DLD1 (cell line): ENCODE measurements at regions not wholly inside any gene's neighbourhood (a gene's known extent, or its start where the extent isn't known, plus 50 kb on each side); places are given as distances from the start of the nearest gene placed in this dataset.

Experiments
- in situ Hi-C: cut with HindIII; loops from 2 replicates; pipeline ENCODE4 v1.10.0; 2017; ENCODE audit warnings: low sequenced_read_pairs

DNA sequence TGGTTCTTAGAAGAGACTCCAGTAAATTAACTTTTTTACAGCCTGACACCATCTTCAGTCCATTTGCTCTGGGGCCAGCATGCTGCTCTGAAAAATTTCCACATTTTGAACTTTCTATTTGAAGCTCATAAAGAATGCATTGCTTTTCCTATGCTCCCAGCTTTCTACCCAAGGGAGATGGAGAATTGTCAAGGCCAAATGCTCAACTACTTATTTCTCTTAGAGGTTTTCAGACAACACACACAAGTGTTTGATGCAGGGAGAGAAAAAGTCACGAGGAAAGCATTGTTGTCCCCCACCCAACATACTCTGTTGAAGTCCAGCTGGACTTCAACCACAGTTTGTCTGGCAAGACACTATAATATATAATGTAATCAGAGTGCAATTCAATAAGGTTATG lies 100.3 kb upstream of the CADPS start:
- in situ Hi-C loops: no loop called here

DNA sequence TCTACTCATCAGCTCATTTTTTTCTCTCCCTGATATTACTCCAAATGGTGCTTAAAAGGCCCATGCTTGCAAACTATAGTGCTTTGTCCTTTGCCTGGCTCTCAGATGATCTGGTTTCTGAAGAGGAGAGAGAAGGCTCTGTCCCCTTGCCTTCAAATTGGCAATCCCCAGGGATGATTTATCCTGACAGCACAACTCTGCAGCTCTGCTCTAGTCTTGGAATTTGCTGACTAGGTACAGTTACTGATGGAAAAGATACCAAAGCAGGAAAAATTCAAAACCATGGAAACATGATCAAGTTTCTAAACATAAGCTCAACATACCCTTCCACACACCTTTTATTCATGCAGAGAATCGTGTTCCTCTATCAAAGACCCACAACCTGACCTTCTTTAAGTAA lies 106.7 kb upstream of the CADPS start:
- in situ Hi-C loops: no loop called here

DNA sequence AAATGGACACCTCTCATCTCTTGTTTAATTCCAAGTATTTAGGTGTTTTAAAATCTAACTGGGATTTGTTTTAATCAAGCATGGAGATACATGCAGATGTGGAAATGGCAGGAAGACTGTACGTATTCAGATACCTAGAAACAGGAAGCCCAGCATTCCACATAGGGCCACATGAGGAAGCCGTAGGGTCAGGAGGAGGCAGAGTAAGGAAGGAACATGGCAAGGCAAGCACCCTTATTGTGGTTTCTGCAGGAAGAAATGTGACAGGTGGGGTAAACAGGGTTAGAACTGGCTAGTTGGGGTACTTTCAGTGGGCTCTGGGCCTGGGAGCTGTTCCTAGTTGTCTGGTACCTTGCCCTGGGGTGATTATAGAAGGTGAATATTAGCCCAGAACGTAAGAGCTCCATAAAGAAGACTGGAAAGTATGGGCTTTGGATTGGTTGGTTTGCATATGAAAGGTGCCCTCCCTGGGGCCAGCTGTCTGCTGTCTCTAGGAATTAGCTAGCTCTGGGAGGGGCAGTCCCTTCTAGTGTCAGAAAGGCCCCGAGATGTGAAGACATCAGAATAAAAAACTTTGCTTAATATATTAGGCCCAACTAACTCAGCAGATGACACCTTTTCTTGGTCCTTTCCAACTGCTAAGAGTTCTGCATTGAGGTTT lies 107.7 kb upstream of the CADPS start:
- in situ Hi-C loops: no loop called here

DNA sequence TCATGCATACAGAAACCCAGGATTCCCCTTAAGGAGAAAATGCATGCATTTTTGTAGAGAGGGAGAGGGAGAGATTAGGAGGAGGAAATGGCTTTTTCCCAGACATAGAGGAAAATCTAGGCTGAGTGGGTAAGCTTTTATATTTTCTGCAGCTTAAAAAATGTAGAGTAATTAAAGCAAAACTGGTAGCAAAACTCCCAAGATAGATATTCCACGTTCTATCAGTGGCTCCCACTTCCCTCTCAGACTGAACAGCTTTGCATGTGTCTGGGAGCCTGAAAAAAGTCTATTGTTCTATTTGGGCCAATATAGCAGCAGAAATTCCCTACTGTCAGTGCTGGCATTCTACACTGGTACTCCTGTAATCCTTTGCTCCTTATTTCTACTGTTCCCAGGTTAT lies 110.8 kb upstream of the CADPS start:
- in situ Hi-C loops: no loop called here

DNA sequence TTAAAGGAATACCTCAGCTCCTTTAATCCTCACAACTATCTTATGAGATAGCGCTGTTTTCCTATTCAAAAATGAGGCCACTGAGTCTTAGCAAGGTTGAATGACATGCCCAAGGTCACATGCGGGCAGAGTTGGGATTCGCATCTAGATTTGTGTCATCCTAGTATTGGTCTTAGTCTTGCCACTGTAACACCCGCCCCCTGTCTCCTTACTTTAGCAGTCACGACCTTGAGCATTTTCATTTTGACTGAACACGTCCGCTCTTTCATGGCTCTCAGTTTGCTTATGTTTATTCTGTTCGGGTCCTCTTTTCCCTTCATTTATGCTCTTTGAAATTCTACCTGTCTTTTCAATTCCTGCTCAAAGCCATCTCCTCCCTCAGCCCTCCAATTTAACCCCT lies 112.5 kb upstream of the CADPS start:
- in situ Hi-C loops: no loop called here

DNA sequence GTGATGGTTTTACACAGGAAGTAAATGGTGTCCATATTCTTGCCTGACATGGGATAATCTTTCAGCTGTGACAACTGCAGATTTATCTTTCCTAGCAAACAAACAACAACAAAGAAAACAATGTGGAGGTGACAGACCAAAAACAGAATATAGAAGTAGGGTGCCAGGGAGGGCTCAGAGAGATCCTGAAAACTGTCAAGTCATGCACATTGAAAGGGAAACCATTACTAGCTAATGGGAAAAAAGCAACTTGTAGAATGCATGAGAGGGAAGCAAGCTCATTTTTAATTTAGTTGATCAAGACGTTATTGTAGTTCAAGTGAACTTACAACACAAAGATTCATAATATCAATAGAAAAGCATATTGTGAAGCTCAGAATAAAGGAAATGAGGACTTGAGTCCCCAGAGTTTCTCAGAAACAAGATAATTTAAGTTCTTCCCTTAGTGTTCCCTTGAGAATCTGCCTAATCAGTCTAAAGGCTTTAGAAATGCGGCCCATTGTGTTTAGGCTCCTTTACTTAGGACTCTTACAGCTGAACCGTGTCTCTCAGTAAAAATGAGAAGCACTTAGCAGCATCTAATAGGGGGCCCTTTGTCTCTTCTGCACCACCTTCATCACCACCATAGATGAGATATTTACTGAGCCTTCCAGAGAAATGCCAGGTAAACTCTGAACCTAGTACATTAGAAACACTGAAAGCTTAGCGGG lies 115.6 kb upstream of the CADPS start:
- in situ Hi-C loops: no loop called here

DNA sequence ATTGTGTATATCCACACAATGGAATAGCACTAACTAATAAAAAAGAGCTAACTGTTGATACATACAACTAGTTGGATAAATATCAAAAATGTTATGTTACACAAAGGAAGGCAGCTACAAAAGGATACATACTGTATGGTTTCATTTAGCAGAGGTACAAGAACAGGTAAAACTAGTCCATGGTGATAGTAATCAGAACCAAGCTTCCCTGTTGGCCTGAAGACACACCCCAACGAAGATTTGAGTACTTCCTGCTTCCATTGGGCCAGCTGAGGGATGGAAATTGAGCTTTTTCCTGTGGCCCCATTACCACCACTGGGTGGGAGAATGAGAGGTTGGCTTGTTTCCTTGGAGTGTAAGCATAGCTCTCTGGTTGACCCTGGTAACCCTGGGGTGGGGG lies 117.3 kb upstream of the CADPS start:
- in situ Hi-C loops: no loop called here

DNA sequence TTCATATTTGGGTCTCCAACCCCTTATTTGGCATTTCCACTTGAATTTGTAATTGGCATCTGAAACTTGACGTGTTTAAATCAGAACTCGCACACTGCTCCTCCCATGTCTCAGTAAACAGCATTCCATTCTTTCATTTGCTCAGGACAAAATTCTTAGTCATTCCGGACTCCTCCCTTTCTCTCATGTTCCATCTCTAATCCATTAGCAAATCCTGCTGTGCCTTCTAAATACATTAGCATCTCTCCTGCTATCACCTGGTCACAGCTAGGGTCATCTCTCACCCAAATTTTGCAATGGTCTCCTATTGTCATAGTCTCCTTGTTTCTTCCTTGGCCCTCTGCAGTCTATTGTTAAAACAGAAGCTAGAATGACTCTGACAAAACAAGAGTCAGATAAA lies 119.9 kb upstream of the CADPS start:
- in situ Hi-C loops: no loop called here

DNA sequence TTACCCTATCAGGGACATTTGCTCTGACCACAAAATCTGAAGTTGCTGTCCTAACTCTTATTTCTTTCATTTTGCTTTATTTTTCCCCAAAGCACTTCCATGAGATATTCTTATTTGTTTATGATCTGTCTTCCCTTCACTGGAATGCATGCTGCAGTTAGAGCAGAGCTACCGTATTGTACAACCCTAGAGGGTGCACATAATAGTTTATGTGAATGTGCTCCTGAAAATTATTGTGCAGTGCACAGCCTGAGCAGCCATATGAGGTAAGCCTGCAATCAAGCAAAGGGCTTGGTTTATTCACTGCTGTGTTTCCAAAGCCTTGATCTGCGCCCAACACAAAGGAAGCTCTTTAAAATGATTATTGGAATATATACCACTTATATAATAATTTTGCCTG lies 120.3 kb upstream of the CADPS start:
- in situ Hi-C loops: no loop called here

DNA sequence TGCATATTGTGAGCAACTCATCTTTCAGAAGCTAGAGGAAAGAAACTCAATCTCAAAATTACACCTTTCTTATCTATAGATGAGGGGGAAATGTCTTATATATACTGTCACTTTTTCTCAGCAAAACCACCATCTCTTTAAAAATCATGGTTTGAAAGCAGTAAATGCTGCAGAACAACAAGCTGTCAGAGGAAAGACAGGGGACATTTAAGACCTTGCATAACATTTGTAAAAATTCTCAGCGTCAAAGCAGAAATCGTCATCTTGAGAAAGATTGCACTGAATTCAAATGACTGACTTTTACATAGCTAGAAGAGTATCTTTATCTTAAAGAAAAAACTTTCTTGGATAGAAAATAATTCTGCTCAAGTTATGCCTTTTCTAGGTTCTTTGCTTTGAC lies 122.2 kb upstream of the CADPS start:
- in situ Hi-C loops: no loop called here

DNA sequence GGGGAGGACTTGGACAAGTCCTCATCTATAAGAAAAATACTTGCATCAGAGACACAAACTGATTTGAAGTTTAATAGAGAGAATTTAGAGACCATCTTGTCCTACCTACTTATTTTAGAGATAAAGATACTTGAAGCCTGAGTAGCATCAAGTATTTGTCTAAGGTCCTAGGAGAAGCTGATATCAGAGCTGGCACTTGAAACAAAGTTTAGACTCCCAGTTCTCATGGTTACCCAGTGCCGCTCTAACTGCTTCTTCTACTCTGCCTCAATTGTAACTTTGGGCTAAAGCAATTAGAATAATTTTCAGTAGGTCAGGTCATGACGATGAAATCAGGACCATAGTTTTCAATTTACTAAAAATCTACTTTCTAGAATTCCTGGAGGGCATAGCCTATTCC lies 123.9 kb upstream of the CADPS start:
- in situ Hi-C loops: no loop called here

DNA sequence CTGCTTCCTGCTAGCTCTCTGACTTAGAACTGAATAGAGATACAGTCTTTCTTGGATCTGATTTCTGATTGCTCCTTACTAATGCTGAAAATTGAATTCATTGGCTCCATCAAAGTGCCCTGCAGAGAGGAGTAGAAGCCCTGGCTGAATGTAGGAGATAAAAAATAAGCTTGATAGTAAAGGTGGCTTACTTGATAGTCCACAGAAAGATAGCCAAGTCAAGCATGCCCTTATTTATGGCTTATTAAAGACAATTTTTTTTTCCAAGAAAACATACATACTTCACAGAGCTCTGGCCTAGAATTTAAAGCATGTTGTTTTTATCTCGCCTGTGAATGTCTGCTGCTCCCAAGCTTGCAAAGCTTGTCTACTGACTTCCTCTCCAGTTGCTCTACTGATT lies 124.6 kb upstream of the CADPS start:
- in situ Hi-C loops: no loop called here

DNA sequence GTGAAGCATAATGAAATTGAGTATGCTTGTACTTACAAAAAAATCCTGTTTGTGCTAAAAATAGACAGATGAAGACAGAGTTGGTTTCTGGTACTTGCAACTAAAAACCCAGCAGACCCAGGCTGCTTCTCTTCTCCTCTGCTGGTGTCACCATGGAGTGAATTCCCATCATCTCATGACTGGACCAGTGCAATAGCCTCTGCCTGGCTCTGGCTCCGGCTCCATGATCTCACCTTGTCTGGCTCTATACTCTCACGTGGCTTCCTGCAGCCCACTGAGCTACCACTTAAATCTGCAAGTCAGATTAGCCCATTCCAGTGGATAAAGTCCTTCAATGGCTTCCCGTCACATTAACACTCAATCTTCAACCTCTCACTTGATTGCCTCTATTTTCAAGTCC lies 129.2 kb upstream of the CADPS start:
- in situ Hi-C loops: no loop called here

DNA sequence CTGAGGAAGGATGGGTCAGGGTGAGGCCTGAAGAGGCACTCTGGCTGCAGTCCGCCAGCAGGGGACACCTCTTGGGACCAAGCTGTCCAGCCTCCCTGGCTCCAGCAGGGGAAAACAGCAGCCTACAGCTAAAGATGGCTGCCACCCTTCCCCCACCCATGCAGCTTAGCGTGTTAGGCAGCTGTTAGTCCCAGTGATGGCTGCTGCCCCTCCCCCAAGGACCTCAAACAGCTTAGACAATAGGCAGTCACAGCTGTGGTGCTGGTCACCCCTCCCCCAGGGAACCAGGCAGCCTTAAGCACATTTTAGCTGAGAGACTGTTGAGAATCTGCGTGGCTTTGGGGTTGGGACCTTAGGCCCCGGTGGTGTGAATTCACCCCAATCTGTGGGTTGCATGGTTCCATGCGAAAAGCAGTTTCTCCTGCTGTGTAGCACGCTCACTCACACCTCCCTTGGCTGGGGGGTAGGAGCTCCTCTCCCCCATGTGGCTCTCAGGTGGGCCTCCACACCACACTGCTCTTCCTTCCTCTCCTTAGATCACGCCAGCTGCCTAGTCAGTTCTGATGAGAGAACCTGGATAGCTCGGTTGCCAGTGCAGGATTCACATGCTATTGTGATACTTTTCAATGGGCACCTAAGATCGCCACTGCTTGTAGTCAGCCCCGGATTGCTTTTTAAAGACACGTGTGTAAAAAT lies 140.5 kb upstream of the CADPS start:
- in situ Hi-C loops: no loop called here

DNA sequence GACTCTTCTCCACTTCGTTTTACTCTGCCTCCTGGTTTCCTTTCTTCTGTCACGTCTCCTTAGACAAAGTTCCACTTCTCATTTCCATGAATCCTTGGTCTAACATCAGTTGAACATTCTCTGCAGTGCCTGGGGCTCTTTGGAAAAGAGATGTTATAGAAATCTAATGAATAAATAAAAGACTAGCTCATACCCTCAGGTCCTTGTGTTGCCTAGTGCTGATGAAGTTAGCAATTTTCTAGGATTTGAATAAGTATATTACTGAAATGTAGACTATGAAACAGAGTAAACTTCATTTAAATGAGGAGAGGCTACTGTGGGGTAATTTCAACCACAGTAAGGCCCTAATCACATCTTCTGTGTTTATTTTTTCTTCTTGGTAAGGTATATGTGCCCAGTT lies 146.9 kb upstream of the CADPS start:
- in situ Hi-C loops: no loop called here

DNA sequence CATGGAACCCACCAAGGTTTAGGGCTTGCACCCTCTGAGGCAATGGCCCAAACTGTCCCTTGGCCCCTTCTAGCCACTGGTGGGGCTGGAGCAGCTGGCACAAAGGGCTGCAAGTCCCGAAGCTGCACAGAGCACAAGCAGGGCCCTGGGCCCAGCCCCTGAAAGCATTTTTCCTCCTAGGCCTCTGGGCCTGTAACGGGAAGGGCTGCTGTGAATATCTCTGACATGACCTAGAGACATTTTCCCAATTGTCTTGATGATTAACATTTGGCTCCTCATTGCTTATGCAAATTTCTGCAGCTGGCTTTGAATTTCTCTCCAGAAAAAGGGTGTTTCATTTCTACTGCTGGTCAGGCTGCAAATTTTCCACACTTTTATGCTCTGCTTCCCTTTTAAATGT lies 151.5 kb upstream of the CADPS start:
- in situ Hi-C loops: no loop called here

DNA sequence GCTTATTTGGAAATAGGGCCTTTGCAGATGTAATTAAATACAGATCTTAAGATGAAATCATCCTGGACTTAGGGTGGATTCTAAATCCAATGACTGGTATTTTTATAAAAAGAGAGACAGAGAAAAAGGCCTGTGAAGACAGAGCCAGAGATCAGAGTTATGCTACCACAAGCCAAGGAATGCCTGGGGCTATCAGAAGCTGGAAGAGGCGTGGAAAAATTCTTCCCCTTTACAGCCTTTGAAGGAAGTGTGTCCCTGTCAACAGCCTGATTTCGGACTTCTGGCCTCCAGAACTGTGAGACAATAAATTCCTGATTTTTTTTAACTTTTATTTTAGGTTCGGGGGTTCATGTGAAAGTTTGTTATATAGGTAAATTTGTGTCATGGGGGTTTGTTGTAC lies 154.1 kb upstream of the CADPS start:
- in situ Hi-C loops: no loop called here

DNA sequence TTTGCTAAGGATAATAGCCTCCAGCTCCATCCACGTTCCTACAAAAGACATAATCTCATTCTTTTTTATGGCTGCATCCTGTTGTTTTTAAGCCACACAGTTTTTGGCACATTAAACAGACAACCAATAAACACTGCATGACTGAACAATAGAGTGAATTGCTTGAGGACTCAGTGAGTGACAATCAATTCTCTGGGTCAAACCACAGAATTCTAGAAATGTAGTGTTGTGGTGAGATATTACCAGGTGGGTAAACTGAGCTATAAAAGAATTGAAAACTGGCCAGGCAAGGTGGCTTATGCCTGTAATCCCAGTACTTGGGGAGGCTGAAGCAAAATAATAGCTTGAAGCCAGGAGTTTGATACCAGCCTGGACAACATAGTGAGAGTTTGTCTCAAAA lies 154.7 kb upstream of the CADPS start:
- in situ Hi-C loops: no loop called here

DNA sequence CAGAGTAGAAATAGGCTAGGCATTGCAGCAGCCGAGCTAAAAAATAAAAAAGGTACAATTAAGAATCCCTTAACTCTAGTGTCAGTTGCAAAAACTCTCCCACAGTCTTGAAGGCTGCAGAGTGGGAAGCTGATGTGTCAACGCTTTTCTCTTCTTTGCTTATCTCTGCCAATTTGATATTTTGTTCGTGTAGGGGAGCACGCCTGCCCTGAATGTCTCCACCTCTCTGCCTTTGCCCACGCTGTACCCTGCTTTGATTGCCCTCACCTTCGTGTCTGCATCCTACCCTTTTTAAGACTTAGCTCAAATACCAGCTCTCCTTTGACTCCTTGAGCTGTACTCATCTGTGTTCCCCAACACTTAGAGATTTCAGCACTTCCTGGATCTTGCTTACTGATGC lies 155.4 kb upstream of the CADPS start:
- in situ Hi-C loops: no loop called here

DNA sequence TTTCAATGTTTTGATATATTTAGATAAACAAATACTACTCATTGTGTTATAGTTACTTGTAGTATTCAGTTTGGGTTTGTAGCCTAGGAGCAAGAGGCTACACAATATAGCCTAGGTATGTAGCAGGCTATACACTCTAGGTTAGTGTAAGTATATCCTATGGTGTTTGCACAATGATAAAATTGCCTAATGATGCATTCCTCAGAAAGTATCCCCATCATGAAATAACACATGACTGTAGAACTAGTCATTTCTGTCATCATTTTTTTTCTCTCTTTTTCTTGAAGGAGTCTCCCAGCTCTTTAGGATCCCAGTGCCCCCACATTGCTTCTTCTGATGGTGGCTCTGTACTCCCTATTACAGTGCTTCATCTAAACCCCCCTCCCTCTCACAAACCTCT lies 157.7 kb upstream of the CADPS start:
- in situ Hi-C loops: no loop called here

DNA sequence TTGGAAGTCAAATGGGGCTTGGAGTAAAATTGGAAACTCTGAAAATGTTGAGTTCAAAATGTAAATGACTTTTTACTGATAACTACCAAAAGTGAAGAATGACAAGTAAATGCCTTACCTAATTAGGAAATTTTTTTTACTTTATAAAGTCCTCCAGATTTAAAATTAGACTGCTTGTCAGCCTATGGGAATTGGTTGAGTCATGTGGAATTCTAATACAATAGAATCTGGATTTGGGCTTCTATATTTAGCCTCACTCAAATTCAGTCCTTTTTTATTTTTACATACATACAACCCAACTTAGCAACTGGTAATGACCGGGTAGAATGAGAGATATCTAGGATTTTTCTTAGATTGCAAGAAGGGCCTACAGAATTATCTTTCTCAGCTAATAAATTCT lies 158.9 kb upstream of the CADPS start:
- in situ Hi-C loops: no loop called here

DNA sequence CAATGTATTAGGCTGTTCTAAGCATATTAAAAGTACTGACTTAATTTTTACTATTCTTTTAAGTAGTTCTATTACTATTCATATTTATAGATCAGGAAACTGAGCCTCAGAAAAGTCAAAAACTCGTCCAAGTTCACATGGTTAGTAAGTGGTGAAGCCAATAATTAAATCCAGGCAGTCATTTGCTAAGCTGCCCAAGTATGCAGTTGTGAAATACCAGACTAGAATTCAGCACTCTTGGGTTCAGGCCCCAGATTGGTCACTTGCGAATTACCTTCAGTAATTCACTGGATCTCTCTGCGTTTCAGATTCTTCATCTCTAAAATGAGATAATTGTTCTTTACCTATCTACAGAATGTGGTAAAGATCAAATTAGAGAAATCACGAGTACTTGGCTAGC lies 161.9 kb upstream of the CADPS start:
- in situ Hi-C loops: no loop called here
